MCF 10A (cell line): ENCODE measurements at regions not wholly inside any gene's neighbourhood (a gene's known extent, or its start where the extent isn't known, plus 50 kb on each side); places are given as distances from the start of the nearest gene placed in this dataset.

Source experiments
- BruUV-seq: library from RNA; stranded (reverse); fragments of 400-500 nt; replicated peaks from 2 replicates; lab custom pipeline; 2021; lab: Mats Ljungman, UMichigan
- CTCF ChIA-PET: fragments of 300-600 bp; sonication (Branson Sonifier 250); formaldehyde crosslinking; extraction: SDS; loops from one replicate; lab custom pipeline; 2021; ENCODE audit warnings: antibody characterized with exemption, inconsistent platforms; lab: Yijun Ruan, JAX
- POLR2A ChIA-PET: fragments of 300-600, 350-650 bp; sonication (Branson Sonifier 250); formaldehyde crosslinking; extraction: SDS; loops from one replicate; lab custom pipeline; 2020; ENCODE audit warnings: antibody characterized with exemption, inconsistent platforms; lab: Yijun Ruan, JAX
- DNase-seq: peaks from one replicate; pipeline ENCODE4 v3.0.0-alpha.2; 2018; ENCODE audit not compliant: unreplicated experiment
- H3K27ac Mint-ChIP-seq: one replicate; pipeline ENCODE4 v1.8.0; 2022; ENCODE audit warnings: mild to moderate bottlenecking, low read depth, mixed read lengths; ENCODE audit not compliant: unreplicated experiment
- H3K27me3 Mint-ChIP-seq: one replicate; pipeline ENCODE4 v1.8.0; 2022; ENCODE audit warnings: mixed read lengths; ENCODE audit not compliant: insufficient read depth, unreplicated experiment
- H3K36me3 Mint-ChIP-seq: one replicate; pipeline ENCODE4 v1.8.0; 2022; ENCODE audit warnings: mild to moderate bottlenecking, moderate library complexity, mixed read lengths; ENCODE audit not compliant: insufficient read depth, unreplicated experiment
- H3K4me1 Mint-ChIP-seq: one replicate; pipeline ENCODE4 v1.8.0; 2022; ENCODE audit warnings: mixed read lengths; ENCODE audit not compliant: insufficient read depth, unreplicated experiment
- H3K4me3 Mint-ChIP-seq: one replicate; pipeline ENCODE4 v1.8.0; 2022; ENCODE audit warnings: mild to moderate bottlenecking, moderate library complexity, mixed read lengths; ENCODE audit not compliant: unreplicated experiment
- H3K9me3 Mint-ChIP-seq: one replicate; pipeline ENCODE4 v1.8.0; 2022; ENCODE audit warnings: mixed read lengths; ENCODE audit not compliant: unreplicated experiment
- intact Hi-C: fragments of 100-400 bp; cut with micrococcal nuclease; formaldehyde crosslinking; loops from 2 replicates; pipeline ENCODE4 v1.14.1; 2022
- TF ChIP-seq, protein P1 (sequence below): fragments of 200-600 bp; IDR thresholded peaks from one replicate; pipeline ENCODE4 v1.8.0; 2022; ENCODE audit warnings: antibody characterized with exemption, mild to moderate bottlenecking; ENCODE audit not compliant: unreplicated experiment

- H3K27me3 Mint-ChIP-seq = no peaks in the 10 kb centered on the region
Measured at GRCh38 chr6:28651161-28651560, 125.5 kb downstream of the GPX5 start.

GRCh38 chr6:28653876-28654275 is 128.2 kb downstream of the GPX5 start:
- CTCF ChIA-PET = interaction anchor here (0.5 to 1.2 kb wide), 4 partner anchors 47 to 1034 kb away, joined by 3 to 4 read pairs (median 4); no protein-coding TSS in a partner anchor
- H3K27me3 Mint-ChIP-seq = no peaks in the 10 kb centered on the region
- H3K27ac Mint-ChIP-seq = no peak overlapping the region
- TF ChIP-seq, protein P1, sequence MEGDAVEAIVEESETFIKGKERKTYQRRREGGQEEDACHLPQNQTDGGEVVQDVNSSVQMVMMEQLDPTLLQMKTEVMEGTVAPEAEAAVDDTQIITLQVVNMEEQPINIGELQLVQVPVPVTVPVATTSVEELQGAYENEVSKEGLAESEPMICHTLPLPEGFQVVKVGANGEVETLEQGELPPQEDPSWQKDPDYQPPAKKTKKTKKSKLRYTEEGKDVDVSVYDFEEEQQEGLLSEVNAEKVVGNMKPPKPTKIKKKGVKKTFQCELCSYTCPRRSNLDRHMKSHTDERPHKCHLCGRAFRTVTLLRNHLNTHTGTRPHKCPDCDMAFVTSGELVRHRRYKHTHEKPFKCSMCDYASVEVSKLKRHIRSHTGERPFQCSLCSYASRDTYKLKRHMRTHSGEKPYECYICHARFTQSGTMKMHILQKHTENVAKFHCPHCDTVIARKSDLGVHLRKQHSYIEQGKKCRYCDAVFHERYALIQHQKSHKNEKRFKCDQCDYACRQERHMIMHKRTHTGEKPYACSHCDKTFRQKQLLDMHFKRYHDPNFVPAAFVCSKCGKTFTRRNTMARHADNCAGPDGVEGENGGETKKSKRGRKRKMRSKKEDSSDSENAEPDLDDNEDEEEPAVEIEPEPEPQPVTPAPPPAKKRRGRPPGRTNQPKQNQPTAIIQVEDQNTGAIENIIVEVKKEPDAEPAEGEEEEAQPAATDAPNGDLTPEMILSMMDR = no peak
- DNase-seq = peak; percentile 17
- H3K4me3 Mint-ChIP-seq = no peak overlapping the region
- POLR2A ChIA-PET = no interaction called here
- peaks cover 13% of the 10 kb centered on the region for H3K36me3 Mint-ChIP-seq
- no TSS peak for BruUV-seq
- H3K9me3 Mint-ChIP-seq = no peaks in the 10 kb centered on the region
- peaks cover 3% of the 10 kb centered on the region for H3K4me1 Mint-ChIP-seq
- intact Hi-C loops = no loop called here

More at GRCh38 chr6:28651161-28651560, 125.5 kb downstream of the GPX5 start:
- intact Hi-C loops = no loop called here
- TF ChIP-seq, protein P1 = no peak
- Mint-ChIP-seq H3K4me3 (no peak overlapping the region), H3K27ac (no peak overlapping the region), H3K36me3 (peaks cover 7% of the 10 kb centered on the region), H3K9me3 (no peaks in the 10 kb centered on the region), H3K4me1 (no peaks in the 10 kb centered on the region)
- POLR2A ChIA-PET = interaction anchor here (0.8 kb wide), 1 partner anchor 490 kb away, joined by 3 read pairs; no protein-coding TSS in a partner anchor
- no TSS peak for BruUV-seq
- CTCF ChIA-PET = interaction anchor here (0.8 to 1.1 kb wide), 3 partner anchors 9 to 187 kb away, joined by 3 to 6 read pairs (median 3); no protein-coding TSS in a partner anchor
- DNase-seq = no peak

DNA sequence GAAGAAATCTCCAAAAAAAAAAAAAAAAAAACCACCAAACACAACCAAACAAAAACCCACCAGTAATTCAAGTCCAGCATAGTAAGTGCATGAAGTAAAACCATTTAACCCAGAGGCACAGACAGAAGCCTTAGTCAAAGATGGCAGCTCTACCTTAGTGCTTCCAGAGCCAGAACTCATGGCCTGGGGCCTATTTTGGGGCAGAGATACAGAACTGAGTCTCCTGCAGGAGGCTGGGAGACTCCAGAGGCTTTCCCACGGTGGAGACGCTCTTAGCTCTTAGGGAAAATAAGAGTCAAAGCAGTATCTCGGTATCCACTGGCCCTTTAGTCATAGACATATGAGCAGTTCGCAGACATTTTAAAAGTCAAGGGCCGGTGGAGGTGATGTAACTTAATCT is 129.5 kb downstream of the GPX5 start:
- Mint-ChIP-seq H3K36me3 (peaks cover 14% of the 10 kb centered on the region), H3K9me3 (no peaks in the 10 kb centered on the region), H3K4me1 (peaks cover 6% of the 10 kb centered on the region), H3K4me3 (no peak overlapping the region), H3K27me3 (no peaks in the 10 kb centered on the region), H3K27ac (no peak overlapping the region)
- POLR2A ChIA-PET = no interaction called here
- CTCF ChIA-PET = interaction anchor here (0.7 kb wide), 2 partner anchors 113 to 781 kb away, joined by 3 to 4 read pairs; no protein-coding TSS in a partner anchor
- intact Hi-C loops = loop anchor here (5.0 kb wide), 1 partner anchor 68 kb away; a partner anchor contains a TSS
- no TSS peak for BruUV-seq
- TF ChIP-seq, protein P1 = no peak
- DNase-seq = no peak

DNA sequence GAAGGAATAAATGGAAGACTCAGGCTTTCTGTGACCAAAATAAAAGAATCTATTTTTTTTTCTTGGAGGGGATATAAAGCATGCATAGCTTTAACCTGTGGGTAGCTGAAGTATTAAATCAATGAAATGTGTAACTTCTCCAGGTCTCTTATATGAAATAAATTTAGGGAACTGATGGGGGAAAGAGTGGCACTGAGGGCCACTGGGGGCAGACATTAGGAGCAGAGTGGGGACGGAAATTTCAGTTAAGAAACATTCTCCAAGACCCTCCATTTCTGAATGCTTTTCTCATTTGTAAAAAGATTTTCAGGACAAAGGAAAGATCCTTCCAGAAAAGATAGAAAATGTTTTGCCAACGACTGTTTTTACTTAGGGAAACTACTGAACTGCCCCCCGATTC is 131.0 kb downstream of the GPX5 start:
- DNase-seq = no peak
- peaks cover 6% of the 10 kb centered on the region for H3K4me1 Mint-ChIP-seq
- no peaks in the 10 kb centered on the region for H3K27me3 Mint-ChIP-seq
- peaks cover 14% of the 10 kb centered on the region for H3K36me3 Mint-ChIP-seq
- no TSS peak for BruUV-seq
- no peaks in the 10 kb centered on the region for H3K9me3 Mint-ChIP-seq
- TF ChIP-seq, protein P1 = no peak
- intact Hi-C loops = loop anchor here (5.0 kb wide), 1 partner anchor 69 kb away; a partner anchor contains a TSS
- ChIA-PET POLR2A (interaction anchor here (0.6 to 1.0 kb wide), 2 partner anchors 67 to 1806 kb away, joined by 3 to 4 read pairs; no protein-coding TSS in a partner anchor), CTCF (interaction anchor here (0.6 to 0.7 kb wide), 2 partner anchors 27 to 52 kb away, joined by 3 read pairs; no protein-coding TSS in a partner anchor)
- no peak overlapping the region for H3K27ac Mint-ChIP-seq
- H3K4me3 Mint-ChIP-seq = no peak overlapping the region
